ENCODE measurements at regions not wholly inside any gene's neighbourhood (a gene's known extent, or its start where the extent isn't known, plus 50 kb on each side); places are given as distances from the start of the nearest gene placed in this dataset.
A peak's percentile ranks its signal among the peaks of the same experiment; 100 is the strongest.

DNA sequence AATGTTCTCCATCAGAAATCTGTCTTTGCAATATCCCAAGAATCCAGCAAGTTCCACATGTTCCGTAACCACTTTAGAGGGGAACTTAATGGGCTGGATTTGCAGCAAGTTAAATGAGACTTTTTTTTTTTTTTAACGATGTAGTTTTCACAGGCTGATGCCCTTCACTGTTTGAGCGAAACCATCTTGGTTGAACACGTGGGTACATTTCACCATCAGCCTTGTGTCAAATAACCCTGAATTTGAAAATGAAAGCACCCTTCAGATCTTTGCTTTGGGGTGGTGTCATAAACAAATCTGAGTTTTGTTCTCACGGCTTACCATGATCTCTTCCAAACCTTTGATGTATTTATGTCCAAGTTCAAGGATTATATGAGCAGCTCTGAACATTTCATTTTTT lies 73.7 kb upstream of the EXOC2 start:
- Histone ChIP-seq H3K4me2 (ENCODE audit: insufficient read depth, low read length) (peak overlapping the region; percentile 64), H3K4me3 (ENCODE audit: insufficient read depth, low read length) (peak overlapping the region; percentile 12), H3K9me3 (ENCODE audit: low read depth, low read length) (no peaks in the 10 kb centered on the region), H3K27ac (ENCODE audit: low read depth, low read length) (no peak overlapping the region), H3K79me2 (ENCODE audit: insufficient read depth, low read length) (no peaks in the 10 kb centered on the region), H3K4me1 (ENCODE audit: insufficient read depth, low read length) (no peaks in the 10 kb centered on the region), H3K36me3 (ENCODE audit: insufficient read depth, low read length) (no peaks in the 10 kb centered on the region), H2AFZ (ENCODE audit: low read length) (no peak overlapping the region), H4K20me1 (ENCODE audit: insufficient read depth, low read length) (no peaks in the 10 kb centered on the region), H3K27me3 (ENCODE audit: insufficient read depth, low read length) (no peaks in the 10 kb centered on the region)
- TF ChIP-seq, protein P1, sequence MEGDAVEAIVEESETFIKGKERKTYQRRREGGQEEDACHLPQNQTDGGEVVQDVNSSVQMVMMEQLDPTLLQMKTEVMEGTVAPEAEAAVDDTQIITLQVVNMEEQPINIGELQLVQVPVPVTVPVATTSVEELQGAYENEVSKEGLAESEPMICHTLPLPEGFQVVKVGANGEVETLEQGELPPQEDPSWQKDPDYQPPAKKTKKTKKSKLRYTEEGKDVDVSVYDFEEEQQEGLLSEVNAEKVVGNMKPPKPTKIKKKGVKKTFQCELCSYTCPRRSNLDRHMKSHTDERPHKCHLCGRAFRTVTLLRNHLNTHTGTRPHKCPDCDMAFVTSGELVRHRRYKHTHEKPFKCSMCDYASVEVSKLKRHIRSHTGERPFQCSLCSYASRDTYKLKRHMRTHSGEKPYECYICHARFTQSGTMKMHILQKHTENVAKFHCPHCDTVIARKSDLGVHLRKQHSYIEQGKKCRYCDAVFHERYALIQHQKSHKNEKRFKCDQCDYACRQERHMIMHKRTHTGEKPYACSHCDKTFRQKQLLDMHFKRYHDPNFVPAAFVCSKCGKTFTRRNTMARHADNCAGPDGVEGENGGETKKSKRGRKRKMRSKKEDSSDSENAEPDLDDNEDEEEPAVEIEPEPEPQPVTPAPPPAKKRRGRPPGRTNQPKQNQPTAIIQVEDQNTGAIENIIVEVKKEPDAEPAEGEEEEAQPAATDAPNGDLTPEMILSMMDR (IDR thresholded peaks at IDR 0.05; ENCODE audit: extremely low read depth, low read depth, low read length): no peak
- no peak for DNase-seq (ENCODE audit: insufficient read length, low spot score, missing footprints)

- TF ChIP-seq, protein P1 (IDR thresholded peaks at IDR 0.05; ENCODE audit: extremely low read depth, low read depth, low read length): no peak
- Histone ChIP-seq H3K9me3 (ENCODE audit: low read depth, low read length) (no peaks in the 10 kb centered on the region), H3K4me3 (ENCODE audit: insufficient read depth, low read length) (peak overlapping the region; percentile 28), H3K4me1 (ENCODE audit: insufficient read depth, low read length) (no peaks in the 10 kb centered on the region), H4K20me1 (ENCODE audit: insufficient read depth, low read length) (no peaks in the 10 kb centered on the region), H3K36me3 (ENCODE audit: insufficient read depth, low read length) (no peaks in the 10 kb centered on the region), H3K79me2 (ENCODE audit: insufficient read depth, low read length) (no peaks in the 10 kb centered on the region), H3K4me2 (ENCODE audit: insufficient read depth, low read length) (no peak overlapping the region), H2AFZ (ENCODE audit: low read length) (no peak overlapping the region), H3K27me3 (ENCODE audit: insufficient read depth, low read length) (no peaks in the 10 kb centered on the region), H3K27ac (ENCODE audit: low read depth, low read length) (no peak overlapping the region)
- no peak for DNase-seq (ENCODE audit: insufficient read length, low spot score, missing footprints)
Measured at GRCh38 chr6:761997-762396, 69.1 kb upstream of the EXOC2 start.

DNA sequence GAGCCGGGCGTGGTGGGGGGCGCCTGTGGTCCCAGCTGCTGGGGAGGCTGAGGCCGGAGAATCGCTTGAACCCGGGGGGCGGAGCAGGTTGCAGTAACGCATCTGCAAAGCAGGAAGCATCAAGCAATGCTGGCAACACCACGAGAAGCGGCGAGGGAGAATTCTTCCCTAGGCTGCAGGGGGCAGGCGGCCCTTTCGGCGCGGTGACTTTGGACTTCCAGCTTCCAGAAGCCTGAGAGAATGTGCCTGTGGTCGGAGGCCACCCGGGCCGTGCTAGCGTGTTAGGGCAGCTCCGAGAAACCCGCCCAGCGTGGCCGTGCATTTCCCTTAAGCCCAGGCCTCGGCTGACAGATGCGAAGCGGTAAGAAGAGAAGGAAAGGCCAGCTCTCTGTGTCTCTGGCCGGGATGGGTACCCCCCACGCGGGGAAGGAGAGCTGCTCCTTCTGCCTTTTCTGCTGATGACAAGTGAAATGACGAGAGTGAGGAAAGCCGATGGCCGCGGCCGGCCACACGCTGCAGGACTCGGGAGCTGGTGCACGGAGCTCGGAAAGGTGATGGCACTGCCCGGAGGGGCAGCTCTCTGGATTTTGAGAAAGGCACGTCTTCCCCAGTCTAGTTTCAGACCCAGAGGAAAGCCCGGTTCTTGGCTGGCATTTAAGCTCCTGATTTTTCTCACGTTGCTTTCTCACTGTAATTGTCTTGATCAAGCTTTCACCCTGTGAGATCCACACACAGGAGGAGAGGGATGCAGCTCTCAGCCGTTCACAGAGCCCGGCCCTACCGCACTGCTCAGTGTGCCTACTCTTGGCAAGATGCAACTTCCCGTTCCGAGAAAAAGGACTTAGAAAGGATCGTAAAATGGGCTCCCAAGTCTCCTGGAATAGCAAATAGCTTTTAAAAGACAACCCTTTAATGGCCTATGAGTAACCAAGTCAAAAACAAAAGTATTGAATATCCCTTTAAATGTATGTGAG lies 68.3 kb upstream of the EXOC2 start:
- H3K4me1 ChIP-seq (ENCODE audit: insufficient read depth, low read length): no peaks in the 10 kb centered on the region
- no peaks in the 10 kb centered on the region for H3K9me3 ChIP-seq (ENCODE audit: low read depth, low read length)
- no peaks in the 10 kb centered on the region for H4K20me1 ChIP-seq (ENCODE audit: insufficient read depth, low read length)
- H3K27ac ChIP-seq (ENCODE audit: low read depth, low read length): no peak overlapping the region
- no peaks in the 10 kb centered on the region for H3K27me3 ChIP-seq (ENCODE audit: insufficient read depth, low read length)
- no peak overlapping the region for H3K4me2 ChIP-seq (ENCODE audit: insufficient read depth, low read length)
- peak; percentile 54 for DNase-seq (ENCODE audit: insufficient read length, low spot score, missing footprints)
- H3K36me3 ChIP-seq (ENCODE audit: insufficient read depth, low read length): no peaks in the 10 kb centered on the region
- peak overlapping the region; percentile 41 for H2AFZ ChIP-seq (ENCODE audit: low read length)
- no peak overlapping the region for H3K4me3 ChIP-seq (ENCODE audit: insufficient read depth, low read length)
- H3K79me2 ChIP-seq (ENCODE audit: insufficient read depth, low read length): no peaks in the 10 kb centered on the region
- TF ChIP-seq, protein P1 (IDR thresholded peaks at IDR 0.05; ENCODE audit: extremely low read depth, low read depth, low read length): no peak

GRCh38 chr6:759729-760128 lies 66.8 kb upstream of the EXOC2 start:
- no peaks in the 10 kb centered on the region for H3K4me1 ChIP-seq (ENCODE audit: insufficient read depth, low read length)
- no peak overlapping the region for H3K27ac ChIP-seq (ENCODE audit: low read depth, low read length)
- H3K36me3 ChIP-seq (ENCODE audit: insufficient read depth, low read length): no peaks in the 10 kb centered on the region
- H3K4me2 ChIP-seq (ENCODE audit: insufficient read depth, low read length): no peak overlapping the region
- no peak for DNase-seq (ENCODE audit: insufficient read length, low spot score, missing footprints)
- TF ChIP-seq, protein P1 (IDR thresholded peaks at IDR 0.05; ENCODE audit: extremely low read depth, low read depth, low read length): no peak
- H3K79me2 ChIP-seq (ENCODE audit: insufficient read depth, low read length): no peaks in the 10 kb centered on the region
- no peaks in the 10 kb centered on the region for H3K9me3 ChIP-seq (ENCODE audit: low read depth, low read length)
- no peak overlapping the region for H2AFZ ChIP-seq (ENCODE audit: low read length)
- no peak overlapping the region for H3K4me3 ChIP-seq (ENCODE audit: insufficient read depth, low read length)
- no peaks in the 10 kb centered on the region for H4K20me1 ChIP-seq (ENCODE audit: insufficient read depth, low read length)
- no peaks in the 10 kb centered on the region for H3K27me3 ChIP-seq (ENCODE audit: insufficient read depth, low read length)

Data from osteoblast (primary cell).